NB4 (cell line): ENCODE measurements at regions not wholly inside any gene's neighbourhood (a gene's known extent, or its start where the extent isn't known, plus 50 kb on each side); places are given as distances from the start of the nearest gene placed in this dataset.

Source experiments
- MYC ChIP-seq: IDR thresholded peaks from 2 replicates; pipeline ENCODE4 v1.6.1; 2011; ENCODE audit warnings: low read depth, low read length
- POLR2A ChIP-seq: IDR thresholded peaks from 2 replicates; pipeline ENCODE4 v1.6.1; 2011; ENCODE audit warnings: mild to moderate bottlenecking; ENCODE audit not compliant: insufficient read length; ENCODE audit errors: extremely low read depth
- TF ChIP-seq, protein P1 (sequence below): IDR thresholded peaks from one replicate; pipeline ENCODE4 v1.5.1; 2012; ENCODE audit warnings: low read depth, low read length
- TF ChIP-seq, protein P2 (sequence below): IDR thresholded peaks from 2 replicates; pipeline ENCODE4 v1.6.1; 2011; ENCODE audit warnings: low read depth, low read length

DNA sequence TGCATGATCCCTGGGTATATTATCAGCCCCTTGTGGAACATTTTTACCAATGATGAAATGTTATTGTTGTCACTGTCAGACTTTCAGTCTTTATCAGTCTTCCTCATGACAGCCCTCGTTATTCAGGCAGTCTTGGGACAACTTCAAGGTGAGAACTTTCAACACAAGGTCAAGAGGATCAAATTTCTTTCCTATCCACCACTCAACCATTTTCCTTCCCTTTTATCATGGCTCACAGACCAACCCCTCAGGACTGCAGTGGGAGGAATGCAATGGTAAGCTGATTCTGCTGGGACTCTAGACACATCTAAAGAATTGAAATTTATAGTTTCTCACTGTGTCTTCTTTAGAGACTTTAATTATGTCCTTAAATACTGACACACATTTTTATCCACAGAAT, 107.0 kb upstream of the LSAMP start:
- TF ChIP-seq, protein P1, sequence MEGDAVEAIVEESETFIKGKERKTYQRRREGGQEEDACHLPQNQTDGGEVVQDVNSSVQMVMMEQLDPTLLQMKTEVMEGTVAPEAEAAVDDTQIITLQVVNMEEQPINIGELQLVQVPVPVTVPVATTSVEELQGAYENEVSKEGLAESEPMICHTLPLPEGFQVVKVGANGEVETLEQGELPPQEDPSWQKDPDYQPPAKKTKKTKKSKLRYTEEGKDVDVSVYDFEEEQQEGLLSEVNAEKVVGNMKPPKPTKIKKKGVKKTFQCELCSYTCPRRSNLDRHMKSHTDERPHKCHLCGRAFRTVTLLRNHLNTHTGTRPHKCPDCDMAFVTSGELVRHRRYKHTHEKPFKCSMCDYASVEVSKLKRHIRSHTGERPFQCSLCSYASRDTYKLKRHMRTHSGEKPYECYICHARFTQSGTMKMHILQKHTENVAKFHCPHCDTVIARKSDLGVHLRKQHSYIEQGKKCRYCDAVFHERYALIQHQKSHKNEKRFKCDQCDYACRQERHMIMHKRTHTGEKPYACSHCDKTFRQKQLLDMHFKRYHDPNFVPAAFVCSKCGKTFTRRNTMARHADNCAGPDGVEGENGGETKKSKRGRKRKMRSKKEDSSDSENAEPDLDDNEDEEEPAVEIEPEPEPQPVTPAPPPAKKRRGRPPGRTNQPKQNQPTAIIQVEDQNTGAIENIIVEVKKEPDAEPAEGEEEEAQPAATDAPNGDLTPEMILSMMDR, result no peak
- TF ChIP-seq POLR2A (no peak), MYC (no peak)
- TF ChIP-seq, protein P2, sequence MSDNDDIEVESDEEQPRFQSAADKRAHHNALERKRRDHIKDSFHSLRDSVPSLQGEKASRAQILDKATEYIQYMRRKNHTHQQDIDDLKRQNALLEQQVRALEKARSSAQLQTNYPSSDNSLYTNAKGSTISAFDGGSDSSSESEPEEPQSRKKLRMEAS, result no peak
